Motor neuron (in vitro differentiated cells): ENCODE measurements at regions not wholly inside any gene's neighbourhood (a gene's known extent, or its start where the extent isn't known, plus 50 kb on each side); places are given as distances from the start of the nearest gene placed in this dataset.

Source experiments
- ATAC-seq, 8 experiments: fragments of 200-7000 bp; cut with Tn5 transposase; replicated peaks in 6 of 8; 2 replicates each; pipeline ENCODE4 v1.8.0; 2021; ENCODE audit warnings: mild to moderate bottlenecking in 8 of 8, moderate library complexity in 8 of 8
- H3K27ac ChIP-seq, 2 donors: fragments of 250-450 bp; sonication (Bioruptor Pico); 2 replicates each; pipeline ENCODE4 v1.9.0; 2021; ENCODE audit warnings: antibody characterized with exemption in 2 of 2, mild to moderate bottlenecking in 2 of 2, moderate library complexity in 1 of 2
- H3K4me1 ChIP-seq, 2 donors: fragments of 250-450 bp; sonication (Bioruptor Pico); replicated peaks in 1 of 2; 2 replicates each; pipeline ENCODE4 v1.6.1; 2021; ENCODE audit warnings: antibody characterized with exemption in 2 of 2, mild to moderate bottlenecking in 2 of 2, moderate library complexity in 1 of 2
- H3K4me3 ChIP-seq, 5 donors: fragments of 250-450 bp; sonication (Bioruptor Pico); 2 replicates each; pipeline ENCODE4 v1.9.0; 2021; ENCODE audit warnings: antibody characterized with exemption in 5 of 5, mild to moderate bottlenecking in 5 of 5, moderate library complexity in 4 of 5
- WGBS, 10 experiments: fragments of 450-650 bp; shearing (Covaris generic); methylation state at CpG; one replicate each; pipeline ENCODE4 v1.0.0; 2022; 5-methylcytosine and 5-hydroxymethylcytosine counted together
- in situ Hi-C, 9 experiments: fragments of 400-800 bp; cut with MboI; loops; one replicate each; pipeline ENCODE4 v1.15.0; 2021; ENCODE audit warnings: low sequenced_read_pairs in 9 of 9, low pct_unique_long_range_greater_than_20kb in 2 of 9; ENCODE audit not compliant: unreplicated experiment in 9 of 9

- H3K27ac ChIP-seq: no peak overlapping the region
- H3K4me3 ChIP-seq: no peak overlapping the region
- H3K4me1 ChIP-seq: peaks cover 8 to 14% of the 10 kb centered on the region in 2 donors
- no peak for ATAC-seq
- in situ Hi-C loops: no loop called here
- 43 to 80% (median 58%) methylated on average over 1 to 4 of the region's 13 CpGs; no CpG with 5 or more reads in 6 of the 10 experiments for WGBS, 10 experiments
These were observed 246.1 kb downstream of the NDUFA10 start for GRCh38 chr2:239778861-239779558.

DNA sequence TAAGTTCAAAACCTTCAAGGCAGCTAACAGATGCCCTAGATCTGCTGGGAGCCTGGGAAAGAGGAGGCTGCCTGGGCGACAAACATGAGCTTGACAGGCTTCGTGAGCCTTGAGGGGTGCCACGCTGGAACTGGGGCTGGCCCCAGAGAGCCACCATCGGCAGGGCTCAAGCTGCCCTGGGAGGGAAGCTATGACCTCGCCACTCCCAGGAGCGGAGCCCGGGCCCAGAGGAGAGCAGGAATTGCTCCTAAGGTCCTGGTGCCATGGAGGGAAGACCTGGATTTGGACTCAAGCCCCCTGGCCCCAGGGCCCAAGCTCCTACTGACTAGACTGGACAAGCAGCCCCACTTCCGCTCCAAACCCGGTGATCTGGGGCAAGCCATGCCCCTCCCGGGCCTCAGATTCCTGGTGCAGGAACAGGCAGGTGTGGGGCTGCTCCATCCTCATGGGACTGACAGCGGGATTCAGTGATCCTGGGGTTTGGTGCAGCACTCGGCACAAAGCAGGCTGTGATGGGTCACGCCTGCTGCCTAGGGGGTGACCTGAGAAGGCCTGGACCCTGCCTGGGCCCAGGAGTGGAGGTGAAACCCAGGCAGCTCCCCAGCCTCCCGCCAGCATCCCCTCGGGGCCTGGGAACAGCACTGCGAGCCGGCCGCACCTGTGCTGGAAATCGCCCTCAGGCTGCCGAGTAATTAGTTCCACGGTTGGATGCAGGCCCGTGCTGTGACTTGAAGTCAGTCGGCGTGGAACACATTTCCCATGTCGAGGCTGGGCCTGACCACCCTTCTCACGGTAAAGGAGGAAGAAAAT is 246.9 kb downstream of the NDUFA10 start:
- in situ Hi-C loops: no loop called here
- no peak for ATAC-seq
- 19 to 100% (median 74%) methylated on average over 1 to 15 of the region's 26 CpGs; no CpG with 5 or more reads in 4 of the 10 experiments for WGBS, 10 experiments
- Histone ChIP-seq H3K27ac (no peak overlapping the region), H3K4me1 (peaks cover 8 to 13% of the 10 kb centered on the region in 2 donors), H3K4me3 (no peak overlapping the region)

- in situ Hi-C loops: no loop called here
- Histone ChIP-seq H3K27ac (no peak overlapping the region), H3K4me1 (peaks cover 8 to 13% of the 10 kb centered on the region in 2 donors), H3K4me3 (no peak overlapping the region)
- no peak for ATAC-seq
- 50 to 100% (median 79%) methylated on average over 1 to 3 of the region's 11 CpGs; no CpG with 5 or more reads in 4 of the 10 experiments for WGBS, 10 experiments
These were observed 247.9 kb downstream of the NDUFA10 start for GRCh38 chr2:239777219-239777618.

GRCh38 chr2:239776436-239777005 is 248.6 kb downstream of the NDUFA10 start:
- 41 to 93% (median 70%) methylated on average over 1 to 8 of the region's 19 CpGs; no CpG with 5 or more reads in 2 of the 10 experiments for WGBS, 10 experiments
- in situ Hi-C loops: no loop called here
- Histone ChIP-seq H3K4me3 (no peak overlapping the region), H3K4me1 (peaks cover 8 to 13% of the 10 kb centered on the region in 2 donors), H3K27ac (no peak overlapping the region)
- ATAC-seq: peak in 2 of 8 experiments; percentile 18 to 19

GRCh38 chr2:239775623-239776435 is 249.3 kb downstream of the NDUFA10 start:
- peak in 4 of 8 experiments; percentile 46 to 55 (median 49) for ATAC-seq
- no peak overlapping the region for H3K4me3 ChIP-seq
- 0 to 100% (median 65%) methylated on average over 1 to 14 of the region's 21 CpGs for WGBS, 10 experiments
- peaks cover 8 to 13% of the 10 kb centered on the region in 2 donors for H3K4me1 ChIP-seq
- in situ Hi-C loops: no loop called here
- peak overlapping the region in 1 of 2 donors; percentile 48 for H3K27ac ChIP-seq

DNA sequence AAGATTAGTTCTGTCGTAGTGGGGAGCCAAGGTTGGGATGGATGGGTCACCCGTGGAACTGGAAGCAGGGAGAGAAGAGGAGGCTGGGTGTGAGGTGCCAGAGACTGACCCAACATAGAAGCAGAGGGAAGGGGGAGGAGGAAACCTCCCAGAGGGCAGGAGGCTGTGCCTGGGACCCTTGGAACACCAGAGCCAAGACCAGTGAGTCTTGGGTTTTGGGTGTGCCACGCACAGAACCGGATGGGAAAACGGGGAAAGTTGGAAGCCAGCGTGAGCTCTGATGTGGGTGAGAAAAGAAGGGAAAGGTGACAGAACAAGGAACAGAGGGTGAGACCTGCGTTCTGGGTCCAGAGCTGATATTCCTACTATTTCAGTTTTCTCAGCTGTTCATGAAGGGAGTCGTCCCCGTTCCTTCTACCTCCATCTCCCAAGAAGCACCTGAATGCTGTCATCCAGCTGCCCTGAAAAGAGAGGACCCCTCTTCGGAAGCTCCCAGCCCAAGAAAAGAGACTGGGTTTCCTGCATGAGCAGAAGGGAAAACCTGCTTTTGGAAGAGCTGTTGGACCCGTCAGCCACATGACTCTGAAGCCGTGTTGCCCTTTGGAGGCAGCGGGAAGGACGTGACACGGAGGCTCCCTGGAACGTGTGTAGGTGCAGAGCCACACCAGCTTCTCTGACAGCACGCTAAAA is 250.1 kb downstream of the NDUFA10 start:
- WGBS, 10 experiments: 28 to 87% (median 72%) methylated on average over 1 to 11 of the region's 17 CpGs; no CpG with 5 or more reads in 2 of the 10 experiments
- in situ Hi-C loops: no loop called here

GRCh38 chr2:239774142-239774462 is 251.0 kb downstream of the NDUFA10 start:
- 69 to 80% (median 71%) methylated on average over 1 to 3 of the region's 4 CpGs; no CpG with 5 or more reads in 7 of the 10 experiments for WGBS, 10 experiments
- in situ Hi-C loops: no loop called here
- no peak overlapping the region for H3K4me3 ChIP-seq
- no peak overlapping the region for H3K27ac ChIP-seq
- H3K4me1 ChIP-seq: peaks cover 8 to 18% of the 10 kb centered on the region in 2 donors
- no peak for ATAC-seq

More for the DNA sequence above, 250.1 kb downstream of the NDUFA10 start:
- Histone ChIP-seq H3K27ac (no peak overlapping the region), H3K4me1 (peaks cover 8 to 13% of the 10 kb centered on the region in 2 donors), H3K4me3 (no peak overlapping the region)
- peak in 2 of 8 experiments; percentile 30 to 39 for ATAC-seq

DNA sequence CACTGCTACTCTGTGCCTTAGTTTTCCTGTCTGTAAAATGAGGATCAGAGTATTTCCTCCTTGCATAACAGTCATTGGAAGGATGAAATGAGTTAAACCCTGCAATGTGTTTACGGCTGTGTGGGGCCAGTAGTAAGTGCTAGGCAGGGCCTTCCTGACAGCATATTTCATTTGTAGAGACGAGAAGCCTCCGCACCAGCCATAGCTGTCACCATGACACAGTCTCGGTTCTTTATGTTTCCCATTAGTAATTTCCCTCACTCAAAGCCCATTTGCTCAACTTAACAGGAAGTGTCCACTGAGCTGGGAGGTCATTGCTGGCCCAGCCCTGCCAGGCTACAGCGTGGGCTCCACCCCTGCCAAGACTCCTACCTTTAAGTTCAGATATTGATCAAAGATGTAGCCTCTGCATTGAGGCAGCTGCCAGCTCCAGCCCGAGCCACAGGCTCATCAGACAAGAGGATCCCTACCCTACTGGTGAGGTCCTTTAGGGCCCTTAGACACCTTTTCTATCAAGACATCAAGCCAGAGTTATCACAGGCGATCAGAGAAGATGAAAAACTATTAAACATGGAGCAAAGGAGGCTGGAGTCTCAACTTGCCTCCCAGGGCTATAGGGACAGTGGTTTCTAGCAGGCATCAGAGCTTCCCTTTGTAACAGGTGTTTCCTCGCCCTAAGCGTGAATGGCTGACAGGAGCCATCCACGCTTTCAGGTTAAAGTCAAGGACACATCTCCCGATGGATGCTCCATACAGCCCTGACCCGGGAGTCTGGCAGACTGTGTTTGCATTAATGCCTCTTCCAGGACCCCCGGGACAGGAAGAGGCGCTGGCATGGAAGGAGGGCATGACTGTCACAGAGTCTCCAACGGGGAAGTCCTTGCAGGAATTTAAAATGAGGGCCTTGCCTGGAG is 251.7 kb downstream of the NDUFA10 start:
- in situ Hi-C loops: no loop called here
- H3K27ac ChIP-seq: no peak overlapping the region
- no peak overlapping the region for H3K4me3 ChIP-seq
- ATAC-seq: peak in 3 of 8 experiments; percentile 18 to 63 (median 38)
- 20 to 89% (median 65%) methylated on average over 1 to 10 of the region's 15 CpGs for WGBS, 10 experiments
- peaks cover 8 to 19% of the 10 kb centered on the region in 2 donors for H3K4me1 ChIP-seq

- H3K27ac ChIP-seq: no peak overlapping the region
- H3K4me1 ChIP-seq: peaks cover 8 to 19% of the 10 kb centered on the region in 2 donors
- ATAC-seq: no peak
- no peak overlapping the region for H3K4me3 ChIP-seq
- in situ Hi-C loops: no loop called here
- 75 to 100% (median 100%) methylated on average over 1 to 4 of the region's 5 CpGs; no CpG with 5 or more reads in 7 of the 10 experiments for WGBS, 10 experiments
These were observed 252.4 kb downstream of the NDUFA10 start for GRCh38 chr2:239772721-239773120.

DNA sequence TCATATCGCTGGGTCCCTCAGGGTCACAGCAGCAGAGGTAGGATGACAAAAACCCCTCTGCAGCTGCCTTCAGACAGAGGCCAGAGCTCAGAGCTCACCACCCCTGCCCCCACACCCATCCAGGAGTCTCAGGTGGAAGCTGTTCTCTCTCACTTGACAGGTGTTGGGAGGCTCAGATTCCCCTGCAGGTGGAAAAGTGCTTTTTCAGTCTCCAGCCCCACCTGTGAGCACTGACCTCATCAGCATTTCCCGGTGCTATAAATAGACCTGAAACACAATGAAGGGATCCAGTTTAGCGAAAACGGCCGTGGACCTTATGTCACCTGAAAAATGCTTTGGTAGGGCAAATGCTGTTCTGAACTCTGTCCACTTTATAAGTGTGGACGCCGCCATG is 254.9 kb downstream of the NDUFA10 start:
- Histone ChIP-seq H3K27ac (no peak overlapping the region), H3K4me1 (peaks cover 0 to 7% of the 10 kb centered on the region in 2 donors), H3K4me3 (no peak overlapping the region)
- in situ Hi-C loops: no loop called here
- WGBS, 10 experiments: 0 to 100% (median 74%) methylated on average over 1 to 6 of the region's 7 CpGs; no CpG with 5 or more reads in 2 of the 10 experiments
- ATAC-seq: no peak

DNA sequence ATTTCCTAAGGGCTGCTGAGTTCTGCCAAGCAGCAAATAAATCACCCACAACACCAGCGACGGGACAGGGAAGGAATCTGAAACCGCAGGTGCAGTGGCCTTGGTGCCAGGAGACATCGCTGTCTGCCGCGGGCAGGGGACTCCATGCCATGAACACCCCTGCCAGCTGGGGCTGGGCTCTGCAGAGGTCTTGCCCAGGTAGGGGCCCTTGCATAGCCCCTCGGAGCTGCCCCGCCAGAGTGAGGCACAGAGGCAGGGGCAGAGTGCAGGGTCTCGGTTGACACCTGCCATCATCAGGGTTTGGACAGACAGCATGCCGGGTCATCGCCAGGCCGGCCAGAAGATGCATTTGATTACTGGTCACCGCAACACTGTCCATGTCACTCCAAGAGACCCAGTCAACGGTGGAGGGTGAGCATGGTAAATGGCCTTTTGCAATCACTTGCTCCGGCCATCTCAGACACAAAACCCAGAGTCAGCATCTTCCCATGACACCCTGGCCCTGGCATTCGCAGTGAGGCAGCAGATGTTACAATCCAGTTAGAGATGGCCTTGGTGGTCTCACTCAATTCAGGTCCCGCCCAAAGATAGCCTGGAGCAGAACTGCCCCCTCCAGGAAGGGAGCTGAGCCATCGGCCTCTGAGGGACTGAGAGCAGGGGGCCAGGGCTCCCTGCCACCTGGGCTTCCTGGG is 255.4 kb downstream of the NDUFA10 start:
- Histone ChIP-seq H3K4me3 (no peak overlapping the region), H3K4me1 (peaks cover 0 to 6% of the 10 kb centered on the region in 2 donors), H3K27ac (no peak overlapping the region)
- in situ Hi-C loops: no loop called here
- WGBS, 10 experiments: 35 to 90% (median 87%) methylated on average over 3 to 8 of the region's 18 CpGs; no CpG with 5 or more reads in 4 of the 10 experiments
- no peak for ATAC-seq
